NCI-H2029 (cell line): ENCODE measurements at regions not wholly inside any gene's neighbourhood (a gene's known extent, or its start where the extent isn't known, plus 50 kb on each side); places are given as distances from the start of the nearest gene placed in this dataset.

ENCODE experiments used
- DNase-seq: peaks from one replicate; lab custom pipeline; 2025; lab: John Stamatoyannopoulos, UW

- DNase-seq = no peak
Measured at GRCh38 chr5:171629221-171629620, 156.4 kb upstream of the SMIM23 start.

- no peak for DNase-seq
Measured at GRCh38 chr5:171629628-171630349, 155.8 kb upstream of the SMIM23 start.

- DNase-seq = no peak
Measured at GRCh38 chr5:171630350-171631065, 155.1 kb upstream of the SMIM23 start.

GRCh38 chr5:171632616-171633015, 153.0 kb upstream of the SMIM23 start:
- DNase-seq = no peak

GRCh38 chr5:171633776-171634470, 151.7 kb upstream of the SMIM23 start:
- no peak for DNase-seq

- DNase-seq = no peak
Measured at GRCh38 chr5:171634511-171634910, 151.1 kb upstream of the SMIM23 start.

- no peak for DNase-seq
Measured at GRCh38 chr5:171635028-171635427, 150.6 kb upstream of the SMIM23 start.

- no peak for DNase-seq
Measured at GRCh38 chr5:171635561-171636245, 149.9 kb upstream of the SMIM23 start.

- no peak for DNase-seq
Measured at GRCh38 chr5:171637811-171638210, 147.8 kb upstream of the SMIM23 start.

- DNase-seq = no peak
Measured at GRCh38 chr5:171639205-171639621, 146.4 kb upstream of the SMIM23 start.

GRCh38 chr5:171639966-171640365, 145.7 kb upstream of the SMIM23 start:
- DNase-seq = no peak

- no peak for DNase-seq
Measured at GRCh38 chr5:171640480-171640879, 145.1 kb upstream of the SMIM23 start.

- DNase-seq = no peak
Measured at GRCh38 chr5:171641891-171642290, 143.7 kb upstream of the SMIM23 start.

- DNase-seq = no peak
Measured at GRCh38 chr5:171642894-171643293, 142.7 kb upstream of the SMIM23 start.

- DNase-seq = no peak
Measured at GRCh38 chr5:171644536-171644935, 141.1 kb upstream of the SMIM23 start.

- DNase-seq = no peak
Measured at GRCh38 chr5:171646102-171647042, 139.2 kb upstream of the SMIM23 start.

GRCh38 chr5:171647043-171647903, 138.3 kb upstream of the SMIM23 start:
- no peak for DNase-seq

- DNase-seq = no peak
Measured at GRCh38 chr5:171647904-171648260, 137.7 kb upstream of the SMIM23 start.

GRCh38 chr5:171648279-171649074, 137.1 kb upstream of the SMIM23 start:
- no peak for DNase-seq

- DNase-seq = no peak
Measured at GRCh38 chr5:171649075-171649401, 136.6 kb upstream of the SMIM23 start.
